Astrocyte (in vitro differentiated cells and primary cell): ENCODE measurements at regions not wholly inside any gene's neighbourhood (a gene's known extent, or its start where the extent isn't known, plus 50 kb on each side); places are given as distances from the start of the nearest gene placed in this dataset.

ENCODE experiments used
- DNase-seq: peaks from one replicate; pipeline ENCODE4 v3.0.0-alpha.2; 2010; ENCODE audit warnings: low read depth
- FAIRE-seq: peaks from 2 replicates; lab custom pipeline; 2011; peaks lifted over from hg19 to GRCh38; lab: Jason Lieb, UNC
- H2AFZ ChIP-seq: 2 replicates; pipeline ENCODE4 v1.6.0; 2012; ENCODE audit warnings: low read depth, low read length, inconsistent platforms
- H3K27ac ChIP-seq: 2 replicates; pipeline ENCODE4 v1.5.1; 2011; ENCODE audit warnings: low read depth, low read length, inconsistent platforms
- H3K27me3 ChIP-seq: 2 replicates; pipeline ENCODE4 v1.6.0; 2011; ENCODE audit warnings: low read length, inconsistent platforms; ENCODE audit not compliant: insufficient read depth
- H3K36me3 ChIP-seq: 2 replicates; pipeline ENCODE4 v1.5.1; 2011; ENCODE audit warnings: low read length, inconsistent platforms; ENCODE audit not compliant: insufficient read depth
- H3K4me1 ChIP-seq: 2 replicates; pipeline ENCODE4 v1.5.1; 2011; ENCODE audit warnings: low read length, inconsistent platforms; ENCODE audit not compliant: insufficient read depth
- H3K4me2 ChIP-seq: 2 replicates; pipeline ENCODE4 v1.6.0; 2012; ENCODE audit warnings: low read length, inconsistent platforms
- H3K4me3 ChIP-seq: 2 replicates; pipeline ENCODE4 v1.5.1; 2011; ENCODE audit warnings: low read depth, mild to moderate bottlenecking, low read length, inconsistent platforms; ENCODE audit not compliant: insufficient read depth
- H3K79me2 ChIP-seq: 2 replicates; pipeline ENCODE4 v1.6.0; 2012; ENCODE audit warnings: mild to moderate bottlenecking, low read length, inconsistent platforms; ENCODE audit not compliant: insufficient read depth
- H3K9ac ChIP-seq: 2 replicates; pipeline ENCODE4 v1.6.0; 2012; ENCODE audit warnings: mild to moderate bottlenecking, low read length, inconsistent platforms
- H3K9me3 ChIP-seq: 2 replicates; pipeline ENCODE4 v1.5.1; 2012; ENCODE audit warnings: low read depth, mild to moderate bottlenecking, low read length, inconsistent platforms; ENCODE audit not compliant: insufficient read depth
- H4K20me1 ChIP-seq: 2 replicates; pipeline ENCODE4 v1.6.0; 2012; ENCODE audit warnings: low read length, inconsistent platforms; ENCODE audit not compliant: insufficient read depth
- H3K27ac Mint-ChIP-seq: one replicate; pipeline ENCODE4 v1.8.0; 2021; ENCODE audit warnings: mild to moderate bottlenecking, mixed read lengths; ENCODE audit not compliant: unreplicated experiment
- H3K27me3 Mint-ChIP-seq: one replicate; pipeline ENCODE4 v1.8.0; 2021; ENCODE audit warnings: low read depth, mixed read lengths; ENCODE audit not compliant: unreplicated experiment
- H3K36me3 Mint-ChIP-seq: one replicate; pipeline ENCODE4 v1.8.0; 2021; ENCODE audit warnings: low read depth, mixed read lengths; ENCODE audit not compliant: unreplicated experiment
- H3K4me1 Mint-ChIP-seq: one replicate; pipeline ENCODE4 v1.8.0; 2021; ENCODE audit warnings: low read depth, mixed read lengths; ENCODE audit not compliant: unreplicated experiment
- H3K4me3 Mint-ChIP-seq: one replicate; pipeline ENCODE4 v1.8.0; 2021; ENCODE audit warnings: mild to moderate bottlenecking, moderate library complexity, mixed read lengths; ENCODE audit not compliant: unreplicated experiment
- H3K9me3 Mint-ChIP-seq: one replicate; pipeline ENCODE4 v1.8.0; 2021; ENCODE audit warnings: mild to moderate bottlenecking, mixed read lengths; ENCODE audit not compliant: unreplicated experiment
- CTCF ChIP-seq: IDR thresholded peaks from 2 replicates; pipeline ENCODE4 v1.5.1; 2011; ENCODE audit warnings: low read depth, mild to moderate bottlenecking, inconsistent platforms, low read length, moderate library complexity; ENCODE audit not compliant: insufficient read depth
- EZH2 ChIP-seq: IDR thresholded peaks from 2 replicates; pipeline ENCODE4 v1.6.1; 2012; ENCODE audit warnings: mild to moderate bottlenecking, low read length, inconsistent platforms; ENCODE audit not compliant: insufficient read depth

- Histone ChIP-seq H3K4me1 (no peaks in the 10 kb centered on the region), H3K36me3 (no peaks in the 10 kb centered on the region), H2AFZ (no peak overlapping the region), H3K27ac (no peak overlapping the region), H3K9ac (no peak overlapping the region), H3K4me3 (no peak overlapping the region), H3K27me3 (no peaks in the 10 kb centered on the region), H4K20me1 (no peaks in the 10 kb centered on the region), H3K79me2 (no peaks in the 10 kb centered on the region), H3K9me3 (no peaks in the 10 kb centered on the region), H3K4me2 (no peak overlapping the region)
- peaks cover 2% of the 10 kb centered on the region for H3K9me3 Mint-ChIP-seq
- peaks cover 5% of the 10 kb centered on the region for H3K4me1 Mint-ChIP-seq
- H3K36me3 Mint-ChIP-seq = no peaks in the 10 kb centered on the region
- FAIRE-seq (no peak), DNase-seq (no peak)
- H3K4me3 Mint-ChIP-seq = no peak overlapping the region
- no peaks in the 10 kb centered on the region for H3K27me3 Mint-ChIP-seq
- TF ChIP-seq CTCF (no peak), EZH2 (no peak)
- H3K27ac Mint-ChIP-seq = no peak overlapping the region
These were observed 77.9 kb upstream of the RHOBTB1 start for GRCh38 chr10:61021926-61022325.

GRCh38 chr10:61020420-61021158 is 76.6 kb upstream of the RHOBTB1 start:
- no peak overlapping the region for H3K4me3 Mint-ChIP-seq
- TF ChIP-seq EZH2 (no peak), CTCF (no peak)

GRCh38 chr10:61018146-61018545 is 74.2 kb upstream of the RHOBTB1 start:
- H3K4me2 ChIP-seq = no peak overlapping the region
- no peak overlapping the region for H3K27ac ChIP-seq
- no peaks in the 10 kb centered on the region for H3K27me3 Mint-ChIP-seq
- H3K4me3 Mint-ChIP-seq = no peak overlapping the region
- H3K4me1 Mint-ChIP-seq = no peaks in the 10 kb centered on the region
- DNase-seq (no peak), FAIRE-seq (no peak)
- no peak overlapping the region for H2AFZ ChIP-seq
- H4K20me1 ChIP-seq = no peaks in the 10 kb centered on the region
- H3K27ac Mint-ChIP-seq = no peak overlapping the region
- H3K79me2 ChIP-seq = no peaks in the 10 kb centered on the region
- H3K36me3 ChIP-seq = no peaks in the 10 kb centered on the region
- TF ChIP-seq EZH2 (no peak), CTCF (no peak)
- H3K9me3 ChIP-seq = no peaks in the 10 kb centered on the region
- H3K9me3 Mint-ChIP-seq = peaks cover 2% of the 10 kb centered on the region
- H3K36me3 Mint-ChIP-seq = no peaks in the 10 kb centered on the region
- no peak overlapping the region for H3K9ac ChIP-seq
- no peaks in the 10 kb centered on the region for H3K27me3 ChIP-seq
- H3K4me3 ChIP-seq = no peak overlapping the region
- H3K4me1 ChIP-seq = no peaks in the 10 kb centered on the region

More at GRCh38 chr10:61020420-61021158, 76.6 kb upstream of the RHOBTB1 start:
- Histone ChIP-seq H4K20me1 (no peaks in the 10 kb centered on the region), H3K9ac (no peak overlapping the region), H3K79me2 (no peaks in the 10 kb centered on the region), H3K9me3 (no peaks in the 10 kb centered on the region), H3K4me1 (no peaks in the 10 kb centered on the region), H2AFZ (no peak overlapping the region), H3K4me3 (no peak overlapping the region), H3K36me3 (no peaks in the 10 kb centered on the region), H3K27me3 (no peaks in the 10 kb centered on the region), H3K27ac (no peak overlapping the region), H3K4me2 (no peak overlapping the region)
- Mint-ChIP-seq H3K9me3 (peaks cover 2% of the 10 kb centered on the region), H3K4me1 (no peaks in the 10 kb centered on the region), H3K27me3 (no peaks in the 10 kb centered on the region), H3K27ac (no peak overlapping the region), H3K36me3 (no peaks in the 10 kb centered on the region)
- DNase-seq (no peak), FAIRE-seq (no peak)
